WTC11 (cell line): ENCODE measurements at regions not wholly inside any gene's neighbourhood (a gene's known extent, or its start where the extent isn't known, plus 50 kb on each side); places are given as distances from the start of the nearest gene placed in this dataset.

Experiments used
- TCF7 ChIP-seq: sonication (generic); formaldehyde crosslinking; IDR thresholded peaks from 2 replicates; pipeline ENCODE4 v1.8.0; 2022; ENCODE audit warnings: mild to moderate bottlenecking, low read depth, missing genetic modification reagents, moderate library complexity
- TEAD4 ChIP-seq: sonication (generic); formaldehyde crosslinking; IDR thresholded peaks from 2 replicates; pipeline ENCODE4 v1.8.0; 2022; ENCODE audit warnings: mild to moderate bottlenecking, missing genetic modification reagents
- TF ChIP-seq, protein P1 (sequence below): fragments of 200-600 bp; IDR thresholded peaks from 2 replicates; pipeline ENCODE4 v1.8.0; 2022; ENCODE audit warnings: antibody characterized with exemption
- TF ChIP-seq, protein P2 (sequence below): sonication (generic); formaldehyde crosslinking; IDR thresholded peaks from 2 replicates; pipeline ENCODE4 v1.8.1; 2023; ENCODE audit warnings: mild to moderate bottlenecking, missing genetic modification reagents, moderate library complexity
- TF ChIP-seq, protein P3 (sequence below): sonication (generic); formaldehyde crosslinking; IDR thresholded peaks from 2 replicates; pipeline ENCODE4 v1.8.0; 2022; ENCODE audit warnings: mild to moderate bottlenecking, missing genetic modification reagents

DNA sequence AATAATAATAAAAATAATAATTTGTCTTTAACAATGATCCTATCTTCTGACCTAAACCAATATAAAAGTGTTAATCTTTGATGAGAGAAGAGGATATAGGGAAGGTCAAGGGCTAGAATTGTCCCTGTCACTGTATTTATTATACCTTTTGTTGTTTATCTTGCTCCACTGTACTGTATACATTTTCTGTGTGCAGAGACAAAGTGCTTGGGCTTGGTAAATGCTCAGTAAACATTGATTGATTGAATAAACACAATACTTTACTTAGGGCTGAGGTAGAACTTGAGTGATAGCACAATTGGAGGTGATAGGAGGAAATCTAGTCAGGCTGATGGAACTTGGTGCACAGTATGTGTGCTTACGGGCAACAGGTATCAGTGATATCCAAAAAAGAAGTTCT lies 161.2 kb downstream of the ARRDC3 start:
- TF ChIP-seq TCF7 (no peak), TEAD4 (CRISPR knock-in tag) (no peak)
- TF ChIP-seq, protein P1, sequence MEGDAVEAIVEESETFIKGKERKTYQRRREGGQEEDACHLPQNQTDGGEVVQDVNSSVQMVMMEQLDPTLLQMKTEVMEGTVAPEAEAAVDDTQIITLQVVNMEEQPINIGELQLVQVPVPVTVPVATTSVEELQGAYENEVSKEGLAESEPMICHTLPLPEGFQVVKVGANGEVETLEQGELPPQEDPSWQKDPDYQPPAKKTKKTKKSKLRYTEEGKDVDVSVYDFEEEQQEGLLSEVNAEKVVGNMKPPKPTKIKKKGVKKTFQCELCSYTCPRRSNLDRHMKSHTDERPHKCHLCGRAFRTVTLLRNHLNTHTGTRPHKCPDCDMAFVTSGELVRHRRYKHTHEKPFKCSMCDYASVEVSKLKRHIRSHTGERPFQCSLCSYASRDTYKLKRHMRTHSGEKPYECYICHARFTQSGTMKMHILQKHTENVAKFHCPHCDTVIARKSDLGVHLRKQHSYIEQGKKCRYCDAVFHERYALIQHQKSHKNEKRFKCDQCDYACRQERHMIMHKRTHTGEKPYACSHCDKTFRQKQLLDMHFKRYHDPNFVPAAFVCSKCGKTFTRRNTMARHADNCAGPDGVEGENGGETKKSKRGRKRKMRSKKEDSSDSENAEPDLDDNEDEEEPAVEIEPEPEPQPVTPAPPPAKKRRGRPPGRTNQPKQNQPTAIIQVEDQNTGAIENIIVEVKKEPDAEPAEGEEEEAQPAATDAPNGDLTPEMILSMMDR, result no peak
- TF ChIP-seq, protein P2, sequence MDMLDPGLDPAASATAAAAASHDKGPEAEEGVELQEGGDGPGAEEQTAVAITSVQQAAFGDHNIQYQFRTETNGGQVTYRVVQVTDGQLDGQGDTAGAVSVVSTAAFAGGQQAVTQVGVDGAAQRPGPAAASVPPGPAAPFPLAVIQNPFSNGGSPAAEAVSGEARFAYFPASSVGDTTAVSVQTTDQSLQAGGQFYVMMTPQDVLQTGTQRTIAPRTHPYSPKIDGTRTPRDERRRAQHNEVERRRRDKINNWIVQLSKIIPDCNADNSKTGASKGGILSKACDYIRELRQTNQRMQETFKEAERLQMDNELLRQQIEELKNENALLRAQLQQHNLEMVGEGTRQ (CRISPR knock-in tag), result no peak
- TF ChIP-seq, protein P3, sequence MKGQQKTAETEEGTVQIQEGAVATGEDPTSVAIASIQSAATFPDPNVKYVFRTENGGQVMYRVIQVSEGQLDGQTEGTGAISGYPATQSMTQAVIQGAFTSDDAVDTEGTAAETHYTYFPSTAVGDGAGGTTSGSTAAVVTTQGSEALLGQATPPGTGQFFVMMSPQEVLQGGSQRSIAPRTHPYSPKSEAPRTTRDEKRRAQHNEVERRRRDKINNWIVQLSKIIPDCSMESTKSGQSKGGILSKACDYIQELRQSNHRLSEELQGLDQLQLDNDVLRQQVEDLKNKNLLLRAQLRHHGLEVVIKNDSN, result no peak
